ENCODE measurements at regions not wholly inside any gene's neighbourhood (a gene's known extent, or its start where the extent isn't known, plus 50 kb on each side); places are given as distances from the start of the nearest gene placed in this dataset.

DNA sequence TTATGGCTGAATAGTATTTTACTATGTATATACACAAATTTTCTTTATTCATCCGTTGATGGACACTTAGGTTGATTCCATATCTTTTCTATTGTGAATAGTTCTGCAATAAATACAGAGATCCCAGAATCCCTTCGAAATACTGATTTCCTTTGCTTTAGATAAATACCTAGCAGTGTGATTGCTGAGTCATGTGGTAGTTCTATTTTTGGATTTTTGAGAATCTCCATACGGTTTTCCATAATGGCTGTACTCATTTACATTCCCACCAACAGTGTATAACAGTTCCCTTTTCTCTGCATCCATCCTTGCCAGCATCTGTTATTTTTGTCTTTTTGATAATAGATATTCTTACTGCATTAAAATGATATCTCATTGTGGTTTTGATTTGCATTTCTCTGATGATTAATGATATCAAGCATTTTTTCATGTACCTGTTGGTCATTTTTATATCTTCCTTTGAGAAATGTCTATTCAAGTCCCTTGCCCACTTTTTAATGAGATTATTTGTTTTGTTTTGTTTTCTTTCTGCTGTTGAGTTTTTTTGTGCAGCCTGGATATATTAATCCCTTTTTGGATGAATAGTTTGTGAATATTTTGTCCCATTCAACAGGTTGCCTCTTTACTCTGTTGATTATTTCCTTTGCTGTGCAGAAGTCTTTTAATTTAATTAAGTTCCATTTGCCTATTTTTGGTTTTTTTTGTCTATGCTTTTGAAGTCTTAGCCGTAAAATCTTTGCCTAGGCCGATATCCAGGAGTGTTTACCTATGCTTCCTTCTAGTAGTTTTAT, 466.7 kb upstream of the TENM3 start:
- TF ChIP-seq, protein P1, sequence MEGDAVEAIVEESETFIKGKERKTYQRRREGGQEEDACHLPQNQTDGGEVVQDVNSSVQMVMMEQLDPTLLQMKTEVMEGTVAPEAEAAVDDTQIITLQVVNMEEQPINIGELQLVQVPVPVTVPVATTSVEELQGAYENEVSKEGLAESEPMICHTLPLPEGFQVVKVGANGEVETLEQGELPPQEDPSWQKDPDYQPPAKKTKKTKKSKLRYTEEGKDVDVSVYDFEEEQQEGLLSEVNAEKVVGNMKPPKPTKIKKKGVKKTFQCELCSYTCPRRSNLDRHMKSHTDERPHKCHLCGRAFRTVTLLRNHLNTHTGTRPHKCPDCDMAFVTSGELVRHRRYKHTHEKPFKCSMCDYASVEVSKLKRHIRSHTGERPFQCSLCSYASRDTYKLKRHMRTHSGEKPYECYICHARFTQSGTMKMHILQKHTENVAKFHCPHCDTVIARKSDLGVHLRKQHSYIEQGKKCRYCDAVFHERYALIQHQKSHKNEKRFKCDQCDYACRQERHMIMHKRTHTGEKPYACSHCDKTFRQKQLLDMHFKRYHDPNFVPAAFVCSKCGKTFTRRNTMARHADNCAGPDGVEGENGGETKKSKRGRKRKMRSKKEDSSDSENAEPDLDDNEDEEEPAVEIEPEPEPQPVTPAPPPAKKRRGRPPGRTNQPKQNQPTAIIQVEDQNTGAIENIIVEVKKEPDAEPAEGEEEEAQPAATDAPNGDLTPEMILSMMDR (conservative IDR thresholded peaks at IDR 0.05; ENCODE audit: low read depth, low read length) = no peak
- no peak for DNase-seq (ENCODE audit: low read depth)
- H3K4me3 ChIP-seq (ENCODE audit: low read depth, low read length) = no peak overlapping the region

- H3K4me3 ChIP-seq (ENCODE audit: low read depth, low read length) = no peak overlapping the region
- DNase-seq (ENCODE audit: low read depth) = no peak
- TF ChIP-seq, protein P1 (conservative IDR thresholded peaks at IDR 0.05; ENCODE audit: low read depth, low read length) = no peak
Observed at GRCh38 chr4:181777518-181777917, 465.7 kb upstream of the TENM3 start.

DNA sequence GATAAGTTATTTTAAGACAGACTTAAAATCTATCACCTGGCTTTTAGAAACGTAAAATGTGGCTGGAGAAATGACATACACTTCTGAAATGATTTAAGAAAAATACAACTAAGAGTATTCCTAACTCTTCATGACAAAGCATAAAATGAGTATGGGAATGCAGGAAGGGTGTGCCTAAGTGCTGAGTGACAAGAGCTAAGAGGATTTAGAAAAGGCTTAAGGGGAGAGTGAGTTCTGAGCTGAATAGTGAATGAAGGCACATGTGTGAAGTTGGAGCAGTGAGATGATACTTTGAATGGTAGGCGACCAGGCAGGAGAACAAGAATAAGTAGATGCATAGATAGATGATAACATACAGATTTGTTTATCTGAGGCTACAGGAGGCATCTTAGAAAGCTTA, 458.3 kb upstream of the TENM3 start:
- DNase-seq (ENCODE audit: low read depth) = no peak
- no peak overlapping the region for H3K4me3 ChIP-seq (ENCODE audit: low read depth, low read length)
- TF ChIP-seq, protein P1 (conservative IDR thresholded peaks at IDR 0.05; ENCODE audit: low read depth, low read length) = no peak

- DNase-seq (ENCODE audit: low read depth) = no peak
- TF ChIP-seq, protein P1 (conservative IDR thresholded peaks at IDR 0.05; ENCODE audit: low read depth, low read length) = no peak
- H3K4me3 ChIP-seq (ENCODE audit: low read depth, low read length) = no peak overlapping the region
Observed at GRCh38 chr4:181792641-181793040, 450.6 kb upstream of the TENM3 start.

DNA sequence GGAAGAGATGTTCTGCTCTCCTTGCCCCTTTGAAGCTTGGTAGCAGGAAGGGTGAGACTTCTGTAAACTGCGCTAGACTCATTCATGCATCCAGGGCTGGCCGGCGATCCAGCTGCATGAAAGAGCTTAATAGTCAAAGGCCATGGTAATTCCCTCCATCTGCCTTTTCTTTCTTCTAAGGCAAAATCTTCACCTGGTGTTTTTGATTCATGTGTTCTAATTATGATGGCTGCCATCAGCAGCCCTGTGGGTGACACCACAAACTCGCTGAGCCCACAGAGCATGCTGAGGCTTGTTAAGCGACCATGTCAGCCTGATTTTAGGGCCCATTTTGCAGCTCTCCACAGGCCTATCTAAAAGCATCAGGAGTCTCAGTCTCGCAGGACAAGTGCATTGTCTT, 450.1 kb upstream of the TENM3 start:
- DNase-seq (ENCODE audit: low read depth) = no peak
- TF ChIP-seq, protein P1 (conservative IDR thresholded peaks at IDR 0.05; ENCODE audit: low read depth, low read length) = no peak
- H3K4me3 ChIP-seq (ENCODE audit: low read depth, low read length) = no peak overlapping the region

DNA sequence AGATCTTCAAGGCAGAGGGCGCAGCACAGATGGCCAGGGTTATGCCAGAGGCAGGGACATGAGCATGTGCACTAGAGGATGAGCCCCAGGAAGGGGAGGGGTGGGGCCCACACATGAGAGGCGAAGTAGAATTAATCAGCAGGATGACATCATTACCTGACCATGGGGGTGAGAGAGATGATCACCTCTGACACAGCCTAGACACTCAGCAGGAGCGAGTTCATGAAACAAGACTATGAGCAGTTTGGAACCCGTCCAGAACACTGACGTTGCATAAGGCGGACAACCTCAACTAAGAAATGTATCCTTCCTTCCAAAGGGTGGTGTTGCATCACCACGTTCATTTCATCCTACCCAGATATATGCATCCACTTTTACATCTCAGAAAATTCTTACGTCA, 446.7 kb upstream of the TENM3 start:
- H3K4me3 ChIP-seq (ENCODE audit: low read depth, low read length) = no peak overlapping the region
- DNase-seq (ENCODE audit: low read depth) = peak; percentile 1
- TF ChIP-seq, protein P1 (conservative IDR thresholded peaks at IDR 0.05; ENCODE audit: low read depth, low read length) = no peak

- H3K4me3 ChIP-seq (ENCODE audit: low read depth, low read length) = no peak overlapping the region
- DNase-seq (ENCODE audit: low read depth) = no peak
- TF ChIP-seq, protein P1 (conservative IDR thresholded peaks at IDR 0.05; ENCODE audit: low read depth, low read length) = no peak
Observed at GRCh38 chr4:181798536-181798935, 444.7 kb upstream of the TENM3 start.

All from epithelial cell of proximal tubule (primary cell).